ENCODE measurements at regions not wholly inside any gene's neighbourhood (a gene's known extent, or its start where the extent isn't known, plus 50 kb on each side); places are given as distances from the start of the nearest gene placed in this dataset.

DNA sequence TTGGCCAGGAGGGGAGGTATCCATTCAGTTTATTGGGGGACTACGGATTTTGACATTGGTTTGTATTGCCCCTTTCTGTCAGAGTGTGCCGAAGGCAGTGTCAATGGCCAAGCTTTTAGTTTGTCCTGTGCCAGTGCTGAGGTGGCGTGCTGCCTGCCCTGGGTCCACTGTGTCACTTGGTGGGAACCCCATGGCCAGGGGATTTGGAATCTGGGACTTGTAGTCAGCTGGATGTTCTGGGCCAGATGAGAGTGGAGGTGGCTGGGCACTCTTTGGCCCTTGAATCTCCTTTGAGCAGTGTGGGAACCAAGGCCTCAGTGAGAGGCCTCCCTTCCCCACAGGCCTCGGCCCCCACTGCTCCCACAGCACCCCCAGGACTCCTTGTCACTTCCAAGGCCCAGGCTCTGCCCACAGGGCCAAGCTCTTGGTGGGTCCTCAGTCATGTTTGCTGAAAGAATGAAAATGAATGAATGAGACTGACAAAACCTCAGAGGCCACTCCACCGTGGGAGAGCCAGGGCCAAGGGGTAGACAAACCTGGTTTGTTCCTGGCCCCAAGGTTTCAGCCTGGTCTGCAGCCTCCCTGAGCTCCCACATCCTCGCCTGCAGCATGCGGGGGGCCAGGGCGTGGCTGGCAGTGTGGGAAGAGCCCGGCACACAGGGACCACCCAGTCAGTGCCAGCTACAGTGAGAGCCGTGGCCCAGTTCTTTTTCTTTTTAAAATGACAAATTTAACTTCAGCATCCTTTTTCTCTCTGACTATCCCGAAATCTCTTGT lies 412.2 kb downstream of the MATN1 start:
- no peak for DNase-seq

GRCh38 chr1:30307182-30307581 lies 416.2 kb downstream of the MATN1 start:
- no peak for DNase-seq

DNA sequence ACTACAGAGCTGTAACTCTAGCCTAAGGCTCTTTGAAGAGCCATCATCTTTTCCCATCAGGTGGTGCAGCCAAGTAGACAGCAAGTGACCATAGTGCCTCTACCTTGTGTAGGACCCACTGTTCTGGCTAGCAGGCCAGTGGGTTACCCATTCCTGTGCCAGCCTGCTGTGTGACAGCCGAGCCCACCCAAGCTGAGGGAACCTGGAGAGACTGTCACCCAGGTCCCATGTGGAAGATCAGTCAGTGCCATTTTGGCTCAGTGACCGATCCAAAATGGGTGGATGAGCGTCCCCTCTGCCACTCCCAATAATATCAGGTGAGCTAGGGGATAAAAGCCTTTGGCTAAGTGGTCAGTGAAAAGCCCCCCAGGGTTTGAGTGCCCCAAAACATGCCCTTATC lies 417.9 kb downstream of the MATN1 start:
- DNase-seq: no peak

- DNase-seq: no peak
Measured at GRCh38 chr1:30305061-30305460, 418.3 kb downstream of the MATN1 start.

- no peak for DNase-seq
Measured at GRCh38 chr1:30304080-30304479, 419.3 kb downstream of the MATN1 start.

- no peak for DNase-seq
Measured at GRCh38 chr1:30303387-30303786, 420.0 kb downstream of the MATN1 start.

- no peak for DNase-seq
Measured at GRCh38 chr1:30302858-30303257, 420.5 kb downstream of the MATN1 start.

- DNase-seq: no peak
Measured at GRCh38 chr1:30300669-30301068, 422.7 kb downstream of the MATN1 start.

DNA sequence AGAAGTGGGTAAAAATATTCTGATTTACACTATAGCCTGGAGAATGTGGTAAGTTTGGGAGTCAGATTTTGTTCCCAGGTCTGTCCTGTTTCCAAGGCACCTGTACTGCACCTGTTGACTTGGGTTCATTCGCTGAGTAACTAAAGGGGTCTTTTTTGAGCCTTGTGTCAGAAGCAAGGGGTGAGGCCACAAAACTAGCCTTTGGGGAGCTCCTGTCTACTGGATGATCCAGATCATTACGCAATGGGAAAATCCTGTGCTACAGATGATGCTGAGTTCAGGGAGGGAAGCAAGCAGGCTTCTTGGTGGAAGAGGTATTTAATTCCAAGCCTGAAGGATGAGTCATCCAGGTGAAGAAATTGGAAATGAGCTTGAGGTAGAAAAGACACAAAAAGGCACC lies 424.0 kb downstream of the MATN1 start:
- no peak for DNase-seq

DNA sequence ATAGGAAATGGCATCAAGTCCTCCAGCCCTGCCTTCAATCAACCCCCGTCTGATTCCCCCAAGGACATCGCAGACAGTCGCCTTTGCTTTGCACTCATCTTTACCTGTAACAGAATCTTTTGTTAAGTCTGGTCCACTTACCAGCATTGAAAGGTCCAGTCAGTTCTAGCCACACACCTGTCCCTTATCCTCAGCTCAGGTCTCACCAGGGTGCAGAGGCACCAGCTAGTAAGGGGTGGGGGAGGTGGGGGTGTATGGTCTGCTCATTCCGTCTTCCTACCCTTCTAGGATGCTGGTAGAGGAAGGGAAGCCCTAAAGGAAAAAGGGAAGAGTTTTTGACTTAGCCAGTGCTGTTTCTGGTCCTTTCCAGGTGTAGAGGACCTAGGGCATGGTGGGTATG lies 427.7 kb downstream of the MATN1 start:
- DNase-seq: no peak

DNA sequence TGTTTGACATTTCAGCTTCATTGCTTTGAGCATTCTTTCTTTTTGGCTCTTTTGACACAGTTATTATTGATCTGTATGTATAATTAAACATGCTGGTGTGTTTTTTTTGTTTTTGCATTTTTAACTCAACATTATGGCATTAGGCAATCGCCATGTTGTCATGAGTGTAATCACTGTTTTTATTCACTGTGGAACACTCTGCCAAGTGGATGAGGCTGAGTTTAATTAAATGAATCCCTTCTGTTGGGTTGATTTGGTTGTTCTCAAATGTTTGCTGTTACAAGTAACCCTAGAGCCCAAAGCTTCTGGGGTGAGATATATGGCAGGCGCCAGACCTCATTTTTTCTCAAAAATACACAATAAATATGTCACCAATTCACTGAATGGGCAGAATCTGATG lies 428.1 kb downstream of the MATN1 start:
- DNase-seq: no peak

DNA sequence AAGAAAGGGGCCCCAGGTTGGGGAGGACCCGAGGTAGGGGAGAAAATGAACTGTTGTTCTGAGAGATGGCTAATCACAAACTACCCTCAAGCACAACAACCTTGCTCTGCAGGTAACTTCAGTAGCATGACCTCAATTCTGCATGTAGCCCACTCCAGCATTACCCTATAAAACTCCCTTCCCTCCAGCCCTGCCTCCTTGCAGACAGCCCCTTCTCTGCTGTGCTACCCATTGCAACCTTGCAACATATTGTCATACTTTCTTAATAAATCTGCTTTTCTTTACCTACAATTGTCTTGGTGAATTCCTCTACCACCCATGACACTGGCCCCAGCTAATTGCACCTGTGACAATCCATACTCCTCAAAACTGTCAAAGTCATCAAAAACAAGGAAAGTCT lies 428.9 kb downstream of the MATN1 start:
- DNase-seq: no peak

GRCh38 chr1:30292451-30292850 lies 430.9 kb downstream of the MATN1 start:
- no peak for DNase-seq

- no peak for DNase-seq
Measured at GRCh38 chr1:30291526-30291925, 431.9 kb downstream of the MATN1 start.

DNA sequence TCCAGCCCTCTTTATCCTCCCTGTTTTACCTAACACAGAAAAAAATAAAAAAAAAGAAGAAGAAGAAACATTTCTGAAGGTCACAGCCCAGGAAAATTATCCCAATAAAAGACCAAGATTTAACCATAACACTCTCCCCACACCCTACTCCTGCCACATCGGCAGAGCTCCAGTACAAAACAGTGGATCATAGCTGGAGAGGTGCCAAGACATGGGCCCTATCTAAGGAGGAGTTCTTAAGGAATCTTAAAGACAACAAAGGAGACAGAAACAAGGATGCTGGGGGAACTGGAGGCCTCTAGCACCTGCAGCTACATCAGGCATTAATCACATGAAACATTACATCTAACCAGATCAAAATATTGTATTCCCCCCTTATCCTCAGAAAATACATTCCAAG lies 432.8 kb downstream of the MATN1 start:
- DNase-seq: no peak

DNA sequence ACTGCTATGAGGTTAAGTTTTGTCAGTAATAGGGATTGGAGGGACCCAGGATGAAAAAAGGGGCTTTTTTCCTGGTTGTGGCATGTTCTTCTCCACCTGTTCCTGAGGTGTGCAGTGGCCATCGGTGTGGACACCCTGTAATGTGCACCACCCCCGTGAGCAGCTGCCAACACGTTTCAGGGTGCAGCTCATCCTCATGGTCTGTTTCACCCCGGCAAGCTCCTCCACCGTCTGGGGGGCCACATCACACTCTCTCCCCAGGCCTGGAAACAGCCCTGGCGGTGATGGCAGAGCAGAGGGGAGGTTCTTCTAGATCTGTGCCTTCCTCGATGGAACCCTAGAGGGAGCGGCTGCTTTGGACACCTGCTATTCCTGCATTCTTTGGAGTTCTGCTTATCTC lies 435.4 kb downstream of the MATN1 start:
- no peak for DNase-seq

GRCh38 chr1:30286988-30287839 lies 436.2 kb downstream of the MATN1 start:
- no peak for DNase-seq

GRCh38 chr1:30286241-30286987 lies 437.0 kb downstream of the MATN1 start:
- no peak for DNase-seq

GRCh38 chr1:30285501-30285932 lies 437.9 kb downstream of the MATN1 start:
- no peak for DNase-seq

- no peak for DNase-seq
Measured at GRCh38 chr1:30284728-30285475, 438.5 kb downstream of the MATN1 start.

GRCh38 chr1:30284226-30284625 lies 439.2 kb downstream of the MATN1 start:
- no peak for DNase-seq

- DNase-seq: no peak
Measured at GRCh38 chr1:30283199-30283962, 440.0 kb downstream of the MATN1 start.
